HG03442 (cell line): ENCODE measurements at regions not wholly inside any gene's neighbourhood (a gene's known extent, or its start where the extent isn't known, plus 50 kb on each side); places are given as distances from the start of the nearest gene placed in this dataset.

Experiments
- ATAC-seq: cut with Tn5 transposase; IDR thresholded peaks from one replicate; pipeline ENCODE4 v1.9.1; 2021; ENCODE audit warnings: mild to moderate bottlenecking, moderate library complexity; ENCODE audit not compliant: unreplicated experiment

- ATAC-seq: no peak
These were observed 205.1 kb upstream of the BMPER start for GRCh38 chr7:33700001-33700899.

GRCh38 chr7:33701189-33701740, 204.1 kb upstream of the BMPER start:
- no peak for ATAC-seq

DNA sequence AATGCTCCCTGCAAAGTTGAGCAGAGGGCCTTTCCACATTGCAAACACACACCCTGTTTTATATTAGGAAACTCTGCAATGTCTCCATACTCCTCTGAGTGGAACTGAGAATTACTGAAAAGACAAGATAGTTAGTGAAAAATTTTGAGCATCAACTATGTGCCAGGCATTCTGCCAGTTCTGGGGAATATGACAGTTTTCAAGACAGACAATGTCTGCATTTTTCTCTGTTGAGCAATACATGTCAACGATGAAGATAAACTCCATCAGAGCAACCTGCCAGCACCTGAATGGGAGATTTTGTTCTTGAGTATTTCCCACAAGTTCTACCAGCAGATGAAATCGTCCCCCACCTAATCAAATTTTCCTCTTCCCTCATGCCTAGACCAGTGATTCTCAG, 203.4 kb upstream of the BMPER start:
- no peak for ATAC-seq

DNA sequence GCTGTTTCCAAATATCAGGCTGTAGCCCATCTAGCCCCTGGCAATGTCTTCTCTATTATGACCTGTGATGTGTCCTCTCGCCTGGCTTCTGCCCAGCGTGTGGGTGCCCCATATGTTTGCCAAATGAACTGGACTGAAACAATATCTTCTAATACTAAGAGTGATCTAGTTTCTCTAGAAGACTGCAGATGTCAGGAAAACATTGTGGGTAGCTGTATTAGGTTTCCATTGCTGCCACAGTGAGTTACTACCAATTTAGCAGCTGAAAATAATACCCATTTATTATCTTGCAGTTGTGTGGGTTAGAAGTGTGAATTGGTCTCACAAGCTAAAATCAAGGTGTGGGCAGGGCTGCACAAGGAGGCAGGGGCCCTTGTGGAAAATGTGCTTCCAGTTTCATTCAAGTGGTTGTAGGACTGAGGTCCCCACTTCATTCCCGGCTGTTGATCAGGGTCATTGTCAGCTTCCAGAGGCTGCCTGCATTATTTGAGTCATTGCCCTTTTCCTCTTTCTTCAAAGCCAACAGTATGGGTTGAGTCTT, 202.8 kb upstream of the BMPER start:
- no peak for ATAC-seq

GRCh38 chr7:33705333-33705833, 200.0 kb upstream of the BMPER start:
- ATAC-seq: no peak

DNA sequence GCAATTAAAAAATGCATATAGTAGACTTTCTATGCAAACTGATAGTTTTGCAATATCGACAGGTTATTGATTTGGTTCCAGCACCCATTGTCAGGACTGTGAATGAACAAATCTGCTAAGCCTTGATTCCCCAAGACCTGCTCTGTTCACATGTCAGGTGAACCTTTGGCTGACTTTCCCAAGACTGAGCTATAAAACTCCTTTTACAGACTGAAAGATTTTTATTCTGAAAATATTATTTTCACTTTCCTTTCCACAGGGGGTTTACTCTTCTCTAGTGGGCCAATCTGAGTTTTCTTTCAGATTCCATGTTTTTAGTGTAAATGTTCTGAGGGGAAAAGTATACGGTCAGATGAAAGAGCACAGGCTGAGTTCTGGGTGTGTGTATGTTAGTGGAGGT, 199.2 kb upstream of the BMPER start:
- ATAC-seq: no peak

DNA sequence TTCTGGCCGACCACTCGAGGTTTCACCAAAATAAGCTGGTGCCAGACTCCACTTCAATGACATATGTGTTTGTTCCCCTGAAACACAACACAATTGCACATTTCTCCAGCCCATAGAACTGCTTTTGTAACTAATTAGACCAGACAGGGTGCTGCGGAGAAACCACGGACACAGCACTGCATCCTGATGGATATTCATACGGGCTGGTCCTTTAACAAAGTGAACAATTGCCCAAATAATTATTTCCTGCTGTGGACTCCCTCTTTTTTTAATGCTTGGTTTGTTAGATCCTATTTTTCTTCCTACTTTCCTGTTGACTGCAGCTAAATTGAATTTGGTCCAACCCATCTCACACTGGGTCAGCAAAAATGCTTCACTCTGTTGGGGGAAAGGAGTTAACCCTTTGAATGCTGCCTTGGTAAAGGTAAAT, 198.6 kb upstream of the BMPER start:
- no peak for ATAC-seq

DNA sequence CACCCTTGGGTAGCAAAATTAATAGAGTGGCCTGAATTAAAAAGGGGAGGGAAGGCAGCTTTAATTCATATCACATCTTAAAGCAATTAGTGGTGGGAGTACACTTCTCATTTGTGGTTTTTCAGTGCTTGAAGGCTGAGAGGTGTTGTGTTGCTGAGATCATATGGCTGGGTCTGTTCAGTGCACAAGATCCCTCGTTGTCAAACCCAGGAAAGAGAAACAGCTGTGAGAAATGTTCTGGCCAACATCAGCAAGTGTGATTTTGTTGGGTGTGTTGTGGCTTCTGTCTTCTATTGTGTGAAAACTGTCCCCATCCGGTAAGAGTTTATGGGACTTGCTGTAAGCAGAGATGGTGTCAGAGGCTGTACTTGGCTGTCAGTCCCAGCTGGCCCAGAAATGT, 197.9 kb upstream of the BMPER start:
- ATAC-seq: no peak

DNA sequence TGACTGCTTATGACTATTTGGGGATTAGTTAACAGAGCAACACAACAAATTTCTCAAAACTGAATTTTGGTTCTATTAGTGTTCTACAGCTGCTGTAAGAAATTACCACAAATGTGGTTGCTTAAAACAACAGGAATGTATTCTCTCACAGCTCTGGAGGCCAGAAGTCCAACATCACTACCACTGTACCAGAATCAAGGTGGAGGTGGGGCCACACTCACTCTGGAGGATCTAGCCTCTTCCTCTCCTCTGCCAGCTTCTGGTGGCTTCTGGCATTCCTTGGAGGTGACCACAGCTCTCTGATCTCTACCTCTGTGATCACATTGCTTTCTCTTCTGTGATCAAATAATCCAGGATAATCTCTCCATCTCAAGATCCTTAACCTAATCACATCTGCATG, 194.7 kb upstream of the BMPER start:
- no peak for ATAC-seq

- ATAC-seq: no peak
These were observed 193.9 kb upstream of the BMPER start for GRCh38 chr7:33711231-33712019.

GRCh38 chr7:33712020-33712414, 193.3 kb upstream of the BMPER start:
- no peak for ATAC-seq

DNA sequence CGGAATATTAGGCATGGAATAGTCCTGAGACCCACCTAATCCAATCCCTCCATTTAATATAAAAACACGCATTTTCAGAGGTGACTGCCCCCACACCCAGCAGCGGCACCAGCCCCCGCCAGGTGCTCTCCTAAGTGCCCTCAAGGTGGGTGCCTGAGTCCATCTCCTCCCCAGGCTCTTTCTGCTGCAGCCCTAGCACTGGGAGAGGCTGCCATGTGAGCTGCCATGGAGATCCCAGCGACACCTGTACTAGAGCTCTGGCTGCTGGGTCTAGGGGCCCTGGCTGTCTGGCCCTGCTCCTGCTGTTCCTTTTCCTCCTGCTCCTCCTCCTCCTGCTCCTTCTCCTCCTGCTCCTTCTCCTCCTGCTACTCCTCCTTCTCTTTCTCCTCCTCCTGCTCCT, 191.1 kb upstream of the BMPER start:
- ATAC-seq: no peak

- ATAC-seq: no peak
These were observed 188.5 kb upstream of the BMPER start for GRCh38 chr7:33716581-33717477.

DNA sequence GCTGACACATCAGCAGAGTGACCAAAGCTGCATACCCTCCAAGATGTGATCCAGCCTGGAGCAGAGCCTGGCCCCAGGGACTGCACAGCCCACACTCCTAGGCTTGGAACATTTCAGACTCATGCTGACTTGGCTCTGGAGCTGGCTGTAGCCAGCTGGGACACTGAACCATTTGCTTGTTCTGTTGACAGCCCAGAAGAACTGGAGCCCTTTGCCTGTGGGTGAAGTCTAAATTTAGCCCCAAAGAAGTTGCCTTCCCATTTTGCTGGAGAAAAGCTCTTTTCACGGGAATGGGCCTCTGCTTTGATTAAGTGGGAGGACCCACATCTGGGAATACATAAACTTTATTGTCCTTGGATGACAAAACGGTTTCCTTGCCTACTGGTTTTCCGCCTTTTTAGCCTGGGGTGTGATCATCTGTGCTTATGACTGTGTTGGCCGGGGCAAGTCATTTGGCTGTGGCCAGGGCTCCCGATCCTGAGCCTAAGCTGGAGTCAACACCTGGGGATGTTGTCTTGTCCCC, 186.2 kb upstream of the BMPER start:
- ATAC-seq: no peak

- no peak for ATAC-seq
These were observed 185.2 kb upstream of the BMPER start for GRCh38 chr7:33720139-33720538.

GRCh38 chr7:33720870-33721269, 184.5 kb upstream of the BMPER start:
- no peak for ATAC-seq

GRCh38 chr7:33721895-33722294, 183.4 kb upstream of the BMPER start:
- no peak for ATAC-seq

- no peak for ATAC-seq
These were observed 182.8 kb upstream of the BMPER start for GRCh38 chr7:33722383-33723101.

- ATAC-seq: no peak
These were observed 181.1 kb upstream of the BMPER start for GRCh38 chr7:33724201-33724600.
